Adrenal gland (tissue), 9 donors: ENCODE measurements at regions not wholly inside any gene's neighbourhood (a gene's known extent, or its start where the extent isn't known, plus 50 kb on each side); places are given as distances from the start of the nearest gene placed in this dataset.
"Not testable (repeated sequence)": the region's sequence is repeated elsewhere in the genome, so short reads cannot be mapped to it uniquely, and the experiment has no call there.

Source experiments
- DNase-seq, 7 donors: peaks; one replicate each; pipeline ENCODE4 v3.0.0-alpha.2; 2019 to 2020
- H3K27ac ChIP-seq, 5 donors: fragments of 200-600 bp; sonication (generic) in 4 of 5; 1 replicate in 3 of 5; 2 replicates in 2 of 5; pipeline versions ENCODE4 v1.5.1 to v1.8.0; 2016 to 2020; ENCODE audit warnings: mild to moderate bottlenecking in 1 of 5
- H3K27me3 ChIP-seq: fragments of 200-600 bp; 2 replicates; pipeline ENCODE4 v1.8.0; 2021
- H3K36me3 ChIP-seq, 2 donors: fragments of 200-600 bp; replicated peaks in 1 of 2; 1 replicate in 1 of 2; 2 replicates in 1 of 2; pipeline versions ENCODE4 v1.5.1 to v1.8.0; 2018 to 2022
- H3K4me1 ChIP-seq, 2 donors: fragments of 200-600 bp; replicated peaks in 1 of 2; 1 replicate in 1 of 2; 2 replicates in 1 of 2; pipeline versions ENCODE4 v1.5.1 to v1.8.0; 2018 to 2021
- H3K4me3 ChIP-seq, 4 donors: fragments of 200-600 bp; sonication (generic) in 3 of 4; one replicate each; pipeline ENCODE4 v1.5.1; 2016 to 2018
- H3K9me3 ChIP-seq, 3 donors: fragments of 200-600 bp; sonication (generic) in 1 of 3; replicated peaks in 1 of 3; 1 replicate in 2 of 3; 2 replicates in 1 of 3; pipeline versions ENCODE4 v1.5.1 to v1.8.0; 2016 to 2021
- POLR2A ChIP-seq, 2 donors: fragments of 450-650 bp; IDR thresholded peaks; one replicate each; pipeline ENCODE4 v1.6.1; 2017; ENCODE audit warnings: antibody characterized with exemption in 2 of 2, mild to moderate bottlenecking in 2 of 2, moderate library complexity in 1 of 2
- WGBS, 4 donors: extraction: QIAGEN DNeasy Blood & Tissue Kit in 2 of 4; methylation state at CpG; one replicate each; pipeline versions ENCODE4 v1.1.5 to v1.1.7; 2013 to 2017; 5-methylcytosine and 5-hydroxymethylcytosine counted together
- intact Hi-C, 2 donors: fragments of 100-400 bp; cut with DNase I; formaldehyde crosslinking; loops; one replicate each; pipeline versions ENCODE4 v1.14.1 to v1.15.0; 2022 to 2023
- TF ChIP-seq, protein P1 (sequence below), 6 experiments: fragments of 450-650 bp in 4 of 6; fragments of 200-600 bp in 2 of 6; sonication (generic) in 1 of 6; IDR thresholded peaks; 1 replicate in 5 of 6; 2 replicates in 1 of 6; pipeline versions ENCODE4 v1.5.1 to v1.8.0; 2016 to 2021; ENCODE audit warnings: antibody characterized with exemption in 6 of 6, mild to moderate bottlenecking in 2 of 6, moderate library complexity in 1 of 6
- donor health status: healthy with polysubstance abuse.
- donor health status: Bipolar disorder and iron deficiency.
- donor health status: DM: yes; HTN: yes; CAD: no.
- donor health status: DM: no; HTN: no; CAD: no.
- donor health status: DM: no; HTN: no; CAD: no.

DNA sequence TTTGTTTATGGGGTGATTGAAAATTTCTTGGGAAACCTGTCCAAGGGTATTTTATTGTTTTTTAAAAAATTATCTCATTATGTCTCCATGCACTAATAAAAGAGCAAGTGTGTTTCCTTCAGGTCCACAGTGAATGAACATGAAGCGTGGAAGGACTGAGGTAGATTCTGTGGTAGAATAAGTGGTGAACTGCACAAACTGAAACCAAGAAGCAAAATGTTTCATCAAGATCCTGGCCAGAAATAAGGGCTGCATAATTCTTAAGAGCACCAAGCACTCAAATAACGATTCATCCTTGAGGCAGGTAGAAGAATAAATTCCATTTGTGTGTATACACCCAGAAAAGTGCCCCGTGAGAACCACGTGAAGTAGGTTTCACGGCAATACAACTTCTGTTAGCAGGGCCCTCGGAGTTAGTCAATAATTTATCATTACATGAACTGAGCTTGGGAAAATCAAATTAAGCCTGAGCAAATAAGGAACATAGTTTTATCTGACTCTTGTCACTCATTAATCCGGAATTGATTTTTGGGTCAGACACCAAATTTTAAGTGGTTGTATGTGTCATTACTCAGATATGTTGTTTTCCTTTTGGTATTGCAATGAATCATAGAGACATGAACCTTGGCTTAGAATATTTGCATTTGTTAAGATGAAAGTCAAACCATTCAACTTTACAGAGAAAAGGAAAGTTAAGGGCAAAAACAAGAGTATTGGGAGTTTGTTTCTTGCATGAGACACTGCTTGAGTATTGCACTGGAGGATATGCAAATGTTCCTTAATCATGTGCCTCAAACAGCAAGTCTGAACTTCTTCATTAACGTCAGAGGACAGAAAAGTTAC is 472.6 kb upstream of the NETO1 start:
- intact Hi-C loops, result no loop called here
- Histone ChIP-seq H3K4me3 (no peak overlapping the region), H3K9me3 (no peaks in the 10 kb centered on the region), H3K27ac (no peak overlapping the region), H3K4me1 (no peaks in the 10 kb centered on the region), H3K36me3 (no peaks in the 10 kb centered on the region), H3K27me3 (no peaks in the 10 kb centered on the region)
- DNase-seq, result no peak
- WGBS, 4 donors, result 62 to 73% (median 69%) methylated on average over 8 of the region's 8 CpGs
- TF ChIP-seq, protein P1, sequence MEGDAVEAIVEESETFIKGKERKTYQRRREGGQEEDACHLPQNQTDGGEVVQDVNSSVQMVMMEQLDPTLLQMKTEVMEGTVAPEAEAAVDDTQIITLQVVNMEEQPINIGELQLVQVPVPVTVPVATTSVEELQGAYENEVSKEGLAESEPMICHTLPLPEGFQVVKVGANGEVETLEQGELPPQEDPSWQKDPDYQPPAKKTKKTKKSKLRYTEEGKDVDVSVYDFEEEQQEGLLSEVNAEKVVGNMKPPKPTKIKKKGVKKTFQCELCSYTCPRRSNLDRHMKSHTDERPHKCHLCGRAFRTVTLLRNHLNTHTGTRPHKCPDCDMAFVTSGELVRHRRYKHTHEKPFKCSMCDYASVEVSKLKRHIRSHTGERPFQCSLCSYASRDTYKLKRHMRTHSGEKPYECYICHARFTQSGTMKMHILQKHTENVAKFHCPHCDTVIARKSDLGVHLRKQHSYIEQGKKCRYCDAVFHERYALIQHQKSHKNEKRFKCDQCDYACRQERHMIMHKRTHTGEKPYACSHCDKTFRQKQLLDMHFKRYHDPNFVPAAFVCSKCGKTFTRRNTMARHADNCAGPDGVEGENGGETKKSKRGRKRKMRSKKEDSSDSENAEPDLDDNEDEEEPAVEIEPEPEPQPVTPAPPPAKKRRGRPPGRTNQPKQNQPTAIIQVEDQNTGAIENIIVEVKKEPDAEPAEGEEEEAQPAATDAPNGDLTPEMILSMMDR (IDR thresholded peaks at IDR 0.05), result no peak
- no peak for TF ChIP-seq POLR2A (IDR thresholded peaks at IDR 0.05)

DNA sequence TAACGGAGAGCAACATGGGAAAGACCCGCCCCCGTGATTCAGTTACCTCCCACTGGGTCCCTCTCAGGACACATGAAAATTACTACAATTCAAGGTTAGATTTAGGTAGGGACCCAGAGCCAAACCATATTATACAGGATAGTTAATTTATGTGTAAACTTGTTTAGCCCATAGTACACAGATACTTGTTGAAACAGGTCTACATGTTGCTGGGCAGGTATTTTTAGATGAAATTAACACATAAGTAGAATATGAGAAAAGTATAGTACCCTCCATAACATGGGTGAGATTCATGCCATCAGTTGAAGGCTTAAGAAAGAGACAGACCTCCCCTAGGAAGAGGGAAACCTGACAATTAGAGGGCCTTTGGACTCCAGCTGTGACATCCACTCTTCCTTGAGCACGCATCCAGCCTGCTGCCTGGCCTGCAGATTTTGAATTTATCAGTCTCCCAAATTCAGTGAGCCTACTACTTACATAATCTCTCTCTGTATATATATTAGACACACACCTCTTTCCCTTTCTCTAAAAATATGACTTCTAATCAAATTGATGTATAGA is 463.5 kb upstream of the NETO1 start:
- 83 to 93% (median 90%) methylated on average over 4 of the region's 4 CpGs for WGBS, 4 donors
- intact Hi-C loops, result no loop called here
- no peak for TF ChIP-seq POLR2A (IDR thresholded peaks at IDR 0.05)
- TF ChIP-seq, protein P1 (IDR thresholded peaks at IDR 0.05), result no peak
- H3K36me3 ChIP-seq, result no peaks in the 10 kb centered on the region
- H3K27ac ChIP-seq, result no peak overlapping the region
- H3K4me1 ChIP-seq, result no peaks in the 10 kb centered on the region
- no peak for DNase-seq
- no peaks in the 10 kb centered on the region for H3K27me3 ChIP-seq
- H3K9me3 ChIP-seq, result no peaks in the 10 kb centered on the region
- no peak overlapping the region for H3K4me3 ChIP-seq

GRCh38 chr18:73330106-73330505 is 462.3 kb upstream of the NETO1 start:
- DNase-seq, intact Hi-C loops, H3K27ac ChIP-seq, H3K4me3 ChIP-seq, H3K36me3 ChIP-seq, H3K9me3 ChIP-seq, H3K4me1 ChIP-seq, H3K27me3 ChIP-seq: not testable (repeated sequence)
- WGBS, 4 donors, result 72 to 82% (median 79%) methylated on average over 6 of the region's 6 CpGs

DNA sequence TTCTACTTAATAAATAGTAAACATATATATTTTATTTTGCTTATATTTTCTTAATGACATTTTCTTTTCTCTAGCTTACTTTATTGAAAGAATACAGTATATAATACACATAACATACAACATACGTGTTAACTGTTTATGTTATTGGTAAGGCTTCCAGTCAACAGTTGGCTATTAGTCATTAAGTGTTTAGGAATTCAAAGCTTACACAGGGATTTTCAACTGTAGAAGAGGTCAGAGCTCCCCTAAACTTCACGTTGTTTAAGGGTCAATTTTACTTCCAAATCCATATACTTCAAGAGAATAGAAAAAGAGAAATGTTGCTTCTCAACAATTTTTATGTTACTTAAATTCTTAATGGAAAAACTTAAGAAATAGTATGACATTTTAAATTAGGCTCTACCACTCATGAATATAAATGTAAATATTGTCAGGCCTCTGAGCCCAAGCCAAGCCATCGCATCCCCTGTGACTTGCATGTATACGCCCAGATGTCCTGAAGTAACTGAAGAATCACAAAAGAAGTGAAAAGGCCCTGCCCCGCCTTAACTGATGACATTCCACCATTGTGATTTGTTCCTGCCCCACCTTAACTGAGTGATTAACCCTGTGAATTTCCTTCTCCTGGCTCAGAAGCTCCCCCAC is 456.5 kb upstream of the NETO1 start:
- H3K27me3 ChIP-seq, H3K36me3 ChIP-seq, H3K27ac ChIP-seq, DNase-seq, H3K4me3 ChIP-seq, H3K4me1 ChIP-seq, H3K9me3 ChIP-seq, intact Hi-C loops: not testable (repeated sequence)
- 80 to 86% (median 82%) methylated on average over 4 to 5 of the region's 5 CpGs for WGBS, 4 donors

- H3K36me3 ChIP-seq, result no peaks in the 10 kb centered on the region
- no peak for TF ChIP-seq POLR2A (IDR thresholded peaks at IDR 0.05)
- TF ChIP-seq, protein P1 (IDR thresholded peaks at IDR 0.05), result no peak
- no peaks in the 10 kb centered on the region for H3K9me3 ChIP-seq
- no peak overlapping the region for H3K27ac ChIP-seq
- H3K27me3 ChIP-seq, result no peaks in the 10 kb centered on the region
- no peaks in the 10 kb centered on the region for H3K4me1 ChIP-seq
- DNase-seq, result no peak
- H3K4me3 ChIP-seq, result no peak overlapping the region
- intact Hi-C loops, result no loop called here
- 43 to 49% (median 45%) methylated on average over 6 of the region's 6 CpGs for WGBS, 4 donors
Measured at GRCh38 chr18:73318739-73319479, 451.1 kb upstream of the NETO1 start.
